Small intestine (tissue), 7 donors: ENCODE measurements at regions not wholly inside any gene's neighbourhood (a gene's known extent, or its start where the extent isn't known, plus 50 kb on each side); places are given as distances from the start of the nearest gene placed in this dataset.

Experiments used
- DNase-seq, 2 donors: peaks; one replicate each; pipeline versions ENCODE4 v3.0.0 to v3.0.0-alpha.2; 2013
- FAIRE-seq: peaks from 2 replicates; lab custom pipeline; 2012; peaks lifted over from hg19 to GRCh38; lab: Jason Lieb, UNC
- H3K27ac ChIP-seq, 3 donors: one replicate each; pipeline ENCODE4 v1.5.1; 2013; ENCODE audit warnings: low read length in 2 of 3, mild to moderate bottlenecking in 2 of 3, control low read depth in 1 of 3, inconsistent platforms in 1 of 3, low read depth in 1 of 3, moderate library complexity in 1 of 3
- H3K27me3 ChIP-seq, 3 donors: one replicate each; pipeline ENCODE4 v1.6.1; 2013; ENCODE audit warnings: low read length in 3 of 3, inconsistent platforms in 1 of 3; ENCODE audit not compliant: control insufficient read depth in 3 of 3, insufficient read depth in 3 of 3
- H3K36me3 ChIP-seq, 3 donors: one replicate each; pipeline ENCODE4 v1.6.1; 2013; ENCODE audit warnings: low read length in 3 of 3, inconsistent platforms in 1 of 3, low read depth in 1 of 3, mild to moderate bottlenecking in 1 of 3, moderate library complexity in 1 of 3; ENCODE audit not compliant: control insufficient read depth in 3 of 3, insufficient read depth in 2 of 3
- H3K4me1 ChIP-seq, 3 donors: one replicate each; pipeline ENCODE4 v1.6.1; 2013; ENCODE audit warnings: low read length in 2 of 3, inconsistent platforms in 1 of 3, low read depth in 1 of 3, mild to moderate bottlenecking in 1 of 3, moderate library complexity in 1 of 3; ENCODE audit not compliant: control insufficient read depth in 3 of 3, insufficient read depth in 2 of 3
- H3K4me3 ChIP-seq, 3 donors: one replicate each; pipeline ENCODE4 v1.5.1; 2013; ENCODE audit warnings: low read length in 3 of 3, control low read depth in 1 of 3, inconsistent platforms in 1 of 3, low read depth in 1 of 3, mild to moderate bottlenecking in 1 of 3, moderate library complexity in 1 of 3
- H3K9me3 ChIP-seq, 2 donors: one replicate each; pipeline ENCODE4 v1.6.1; 2013; ENCODE audit warnings: low read depth in 1 of 2, low read length in 1 of 2; ENCODE audit not compliant: control insufficient read depth in 2 of 2, insufficient read depth in 1 of 2
- WGBS, 3 donors: extraction: QIAGEN DNeasy Blood & Tissue Kit; methylation state at CpG; one replicate each; pipeline ENCODE4 v1.1.7; 2013; 5-methylcytosine and 5-hydroxymethylcytosine counted together
- donor health status: healthy with polysubstance abuse.
- donor health status: control.
- donor health status: control.
- donor health status: Bipolar disorder and iron deficiency.
- donor health status: healthy.

DNA sequence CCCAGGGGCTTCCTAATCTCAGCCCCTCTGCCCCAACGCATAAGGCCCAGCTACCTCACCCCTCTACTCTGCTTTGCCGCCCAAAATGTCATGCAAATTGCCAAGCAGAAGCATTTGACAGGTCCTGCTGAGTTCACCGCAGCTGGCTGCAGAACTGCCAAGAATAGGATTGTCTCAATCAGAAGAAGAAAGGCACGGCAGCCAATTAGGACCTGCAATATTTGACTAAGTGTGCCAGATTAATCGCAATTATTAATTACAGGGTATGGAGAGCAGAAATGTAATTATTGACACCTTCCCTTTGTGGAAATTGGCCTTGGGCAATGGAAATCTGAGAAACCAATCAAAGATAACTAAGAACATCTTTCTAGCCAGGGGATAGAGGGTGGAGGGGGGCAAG lies 318.6 kb downstream of the LRFN2 start:
- Histone ChIP-seq H3K36me3 (no peaks in the 10 kb centered on the region), H3K9me3 (no peaks in the 10 kb centered on the region), H3K4me3 (no peak overlapping the region), H3K4me1 (no peaks in the 10 kb centered on the region), H3K27me3 (peaks cover 0 to 7% (median 0%) of the 10 kb centered on the region in 3 donors), H3K27ac (no peak overlapping the region)
- 64 to 72% (median 71%) methylated on average over 5 of the region's 5 CpGs for WGBS, 3 donors
- DNase-seq (no peak), FAIRE-seq (no peak)

GRCh38 chr6:40268166-40268565 lies 319.0 kb downstream of the LRFN2 start:
- Histone ChIP-seq H3K9me3 (no peaks in the 10 kb centered on the region), H3K27me3 (peaks cover 0 to 5% (median 0%) of the 10 kb centered on the region in 3 donors), H3K27ac (no peak overlapping the region), H3K4me1 (no peaks in the 10 kb centered on the region), H3K4me3 (no peak overlapping the region), H3K36me3 (no peaks in the 10 kb centered on the region)
- 30 to 41% (median 32%) methylated on average over 2 of the region's 2 CpGs for WGBS, 3 donors
- FAIRE-seq: no peak
- no peak for DNase-seq

GRCh38 chr6:40265615-40266014 lies 321.5 kb downstream of the LRFN2 start:
- H3K9me3 ChIP-seq: no peaks in the 10 kb centered on the region
- 61 to 67% (median 66%) methylated on average over 2 of the region's 2 CpGs for WGBS, 3 donors
- peaks cover 0 to 8% (median 0%) of the 10 kb centered on the region in 3 donors for H3K27me3 ChIP-seq
- H3K36me3 ChIP-seq: no peaks in the 10 kb centered on the region
- DNase-seq (no peak), FAIRE-seq (no peak)
- H3K4me3 ChIP-seq: no peak overlapping the region
- no peak overlapping the region for H3K27ac ChIP-seq
- H3K4me1 ChIP-seq: no peaks in the 10 kb centered on the region

GRCh38 chr6:40263970-40264369 lies 323.2 kb downstream of the LRFN2 start:
- Histone ChIP-seq H3K4me1 (no peaks in the 10 kb centered on the region), H3K27me3 (peaks cover 0 to 8% (median 0%) of the 10 kb centered on the region in 3 donors), H3K27ac (no peak overlapping the region), H3K36me3 (no peaks in the 10 kb centered on the region), H3K9me3 (no peaks in the 10 kb centered on the region), H3K4me3 (no peak overlapping the region)
- WGBS, 3 donors: 21 to 34% (median 23%) methylated on average over 2 of the region's 2 CpGs
- DNase-seq: no peak
- FAIRE-seq: no peak

GRCh38 chr6:40262363-40262762 lies 324.8 kb downstream of the LRFN2 start:
- WGBS, 3 donors: 96 to 100% (median 100%) methylated on average over 1 of the region's 1 CpG
- Histone ChIP-seq H3K4me3 (no peak overlapping the region), H3K27me3 (peaks cover 0 to 3% (median 0%) of the 10 kb centered on the region in 3 donors), H3K36me3 (no peaks in the 10 kb centered on the region), H3K9me3 (no peaks in the 10 kb centered on the region), H3K27ac (no peak overlapping the region), H3K4me1 (no peaks in the 10 kb centered on the region)
- DNase-seq: no peak
- FAIRE-seq: no peak

GRCh38 chr6:40258531-40258930 lies 324.3 kb upstream of the MOCS1 start:
- H3K4me3 ChIP-seq: no peak overlapping the region
- no peaks in the 10 kb centered on the region for H3K9me3 ChIP-seq
- FAIRE-seq (no peak), DNase-seq (no peak)
- no peaks in the 10 kb centered on the region for H3K4me1 ChIP-seq
- 73 to 89% (median 75%) methylated on average over 5 of the region's 5 CpGs for WGBS, 3 donors
- H3K27me3 ChIP-seq: peaks cover 0 to 3% (median 0%) of the 10 kb centered on the region in 3 donors
- no peaks in the 10 kb centered on the region for H3K36me3 ChIP-seq
- H3K27ac ChIP-seq: no peak overlapping the region

- H3K4me3 ChIP-seq: no peak overlapping the region
- 96 to 100% (median 98%) methylated on average over 1 of the region's 1 CpG for WGBS, 3 donors
- H3K27me3 ChIP-seq: peaks cover 0 to 3% (median 0%) of the 10 kb centered on the region in 3 donors
- no peaks in the 10 kb centered on the region for H3K4me1 ChIP-seq
- H3K27ac ChIP-seq: no peak overlapping the region
- no peak for FAIRE-seq
- H3K36me3 ChIP-seq: no peaks in the 10 kb centered on the region
- H3K9me3 ChIP-seq: no peaks in the 10 kb centered on the region
- no peak for DNase-seq
Observed at GRCh38 chr6:40256831-40257230, 322.6 kb upstream of the MOCS1 start.

DNA sequence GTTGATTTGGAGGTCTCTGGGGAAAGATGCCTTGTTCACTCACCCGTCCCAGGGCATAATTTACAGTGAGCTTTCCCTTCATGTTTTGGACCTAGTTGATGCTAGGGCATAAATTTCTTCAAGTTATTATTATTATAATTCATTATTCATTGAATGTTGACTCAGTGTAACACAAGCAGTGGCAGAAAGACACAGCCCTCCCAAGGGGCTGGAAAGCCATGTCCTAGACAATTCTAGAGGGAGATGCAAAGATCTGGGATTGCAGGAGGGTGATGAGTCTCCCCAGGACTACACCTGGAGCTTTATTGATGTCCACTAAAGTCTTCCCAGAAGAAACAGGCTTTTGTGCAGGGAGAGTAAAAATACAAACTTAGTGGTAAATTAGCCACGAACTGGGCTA lies 322.0 kb upstream of the MOCS1 start:
- Histone ChIP-seq H3K4me3 (no peak overlapping the region), H3K9me3 (no peaks in the 10 kb centered on the region), H3K27me3 (no peaks in the 10 kb centered on the region), H3K27ac (no peak overlapping the region), H3K4me1 (no peaks in the 10 kb centered on the region), H3K36me3 (no peaks in the 10 kb centered on the region)
- 70 to 79% (median 74%) methylated on average over 2 of the region's 2 CpGs for WGBS, 3 donors
- DNase-seq (no peak), FAIRE-seq (no peak)

DNA sequence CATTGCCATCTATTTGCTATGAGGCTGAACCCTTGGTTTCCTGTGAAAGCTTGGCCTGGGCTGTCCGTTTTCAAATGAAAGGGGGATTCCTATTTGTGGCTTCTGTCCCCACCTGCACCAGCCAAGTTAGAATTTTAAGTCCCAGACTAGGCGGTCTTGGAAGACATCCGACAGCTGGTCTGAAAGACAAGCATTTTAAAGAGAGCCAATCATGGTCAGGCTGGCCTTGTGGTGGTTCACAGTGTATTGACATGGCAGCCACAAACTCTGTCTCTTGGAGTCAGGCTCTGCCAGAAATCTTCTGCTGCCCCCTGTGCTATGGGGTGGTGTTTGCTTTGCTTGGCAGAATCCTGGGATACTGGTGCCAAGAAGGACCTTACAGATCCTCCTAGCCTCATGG lies 319.2 kb upstream of the MOCS1 start:
- WGBS, 3 donors: 86 to 92% (median 86%) methylated on average over 3 of the region's 3 CpGs
- no peak overlapping the region for H3K27ac ChIP-seq
- H3K4me1 ChIP-seq: no peaks in the 10 kb centered on the region
- H3K9me3 ChIP-seq: no peaks in the 10 kb centered on the region
- FAIRE-seq (no peak), DNase-seq (no peak)
- no peak overlapping the region for H3K4me3 ChIP-seq
- H3K36me3 ChIP-seq: no peaks in the 10 kb centered on the region
- H3K27me3 ChIP-seq: no peaks in the 10 kb centered on the region
